Fibroblast of skin of back (primary cell): ENCODE measurements at regions not wholly inside any gene's neighbourhood (a gene's known extent, or its start where the extent isn't known, plus 50 kb on each side); places are given as distances from the start of the nearest gene placed in this dataset.

Experiments used
- DNase-seq: peaks from one replicate; pipeline ENCODE4 v3.0.0-alpha.2; 2013

DNA sequence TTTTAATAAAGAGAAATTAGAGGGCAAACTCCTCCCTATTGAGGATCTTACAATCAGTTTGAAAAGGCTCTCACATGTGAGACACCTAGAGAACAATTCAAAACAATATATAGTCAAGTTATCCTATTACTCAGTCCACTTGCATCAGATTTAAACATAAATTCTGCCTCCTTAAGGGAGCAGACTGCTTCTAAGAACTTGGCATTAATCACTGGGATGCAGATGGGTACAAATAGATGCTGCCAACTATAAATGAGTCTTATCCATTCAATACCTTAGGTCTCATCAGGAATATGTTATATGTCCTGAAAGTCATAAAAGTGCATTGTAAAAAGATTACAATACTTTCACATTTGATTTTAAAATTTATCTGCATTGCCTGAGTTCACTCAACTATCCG lies 269.3 kb upstream of the KIRREL3 start:
- DNase-seq, result no peak

GRCh38 chr11:127268932-127269331 lies 268.4 kb upstream of the KIRREL3 start:
- no peak for DNase-seq

DNA sequence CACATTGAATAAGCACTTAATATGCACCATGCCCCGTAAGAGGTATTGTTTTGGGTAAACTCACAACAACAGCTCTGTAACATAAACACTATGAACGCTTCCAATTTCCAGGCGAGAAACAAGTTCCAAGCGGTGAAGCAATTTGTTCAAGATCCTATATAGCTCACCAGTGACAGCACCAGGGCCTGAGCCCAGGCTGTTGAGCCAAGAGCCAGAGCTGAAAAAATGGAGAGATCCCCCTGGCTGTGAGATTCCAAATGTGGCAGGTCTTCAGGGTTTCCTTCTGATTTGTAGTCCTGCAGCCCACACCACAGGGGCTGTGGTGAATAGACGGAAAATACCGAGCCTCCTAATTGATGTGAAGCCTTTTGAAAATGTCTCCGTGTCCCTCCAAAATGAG lies 268.0 kb upstream of the KIRREL3 start:
- no peak for DNase-seq

DNA sequence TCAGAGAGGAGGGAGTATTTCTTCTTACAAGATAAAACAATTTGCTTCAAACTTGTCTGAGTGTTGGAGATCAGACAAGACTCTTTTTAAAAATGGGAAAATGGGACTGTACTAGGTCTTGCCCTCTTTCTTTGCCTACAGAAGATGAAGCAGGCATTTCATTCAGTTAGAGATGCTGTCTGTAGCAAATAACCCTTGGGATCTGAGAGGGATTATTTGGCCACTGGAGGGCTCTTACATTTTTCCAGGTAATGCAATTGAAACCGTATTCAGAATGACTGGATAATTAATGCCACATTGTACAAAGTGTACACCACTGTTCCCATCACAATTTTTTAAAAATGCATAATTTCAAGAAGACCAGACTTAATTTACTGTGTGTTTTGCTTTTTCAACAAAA lies 258.5 kb upstream of the KIRREL3 start:
- DNase-seq, result no peak

DNA sequence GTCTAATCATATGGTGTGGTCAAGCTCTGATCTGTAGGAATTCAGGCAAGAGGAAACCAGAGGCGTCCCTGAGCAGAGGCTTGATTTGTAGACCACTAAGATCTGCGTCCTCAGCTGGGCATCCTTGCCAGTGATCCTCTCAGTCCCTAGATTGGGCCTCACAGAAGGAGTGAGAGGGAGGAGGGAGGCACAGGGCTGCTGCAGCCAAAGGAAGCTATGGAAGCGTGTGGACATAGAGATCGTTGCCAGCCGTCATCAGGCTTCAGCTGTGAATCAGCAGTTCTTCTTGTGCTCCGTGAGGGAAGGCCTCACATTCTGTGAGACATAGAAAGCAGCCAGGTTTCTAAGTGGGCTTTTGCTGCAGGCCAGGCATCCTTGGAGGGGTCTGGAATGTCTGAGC lies 254.6 kb upstream of the KIRREL3 start:
- DNase-seq, result no peak

DNA sequence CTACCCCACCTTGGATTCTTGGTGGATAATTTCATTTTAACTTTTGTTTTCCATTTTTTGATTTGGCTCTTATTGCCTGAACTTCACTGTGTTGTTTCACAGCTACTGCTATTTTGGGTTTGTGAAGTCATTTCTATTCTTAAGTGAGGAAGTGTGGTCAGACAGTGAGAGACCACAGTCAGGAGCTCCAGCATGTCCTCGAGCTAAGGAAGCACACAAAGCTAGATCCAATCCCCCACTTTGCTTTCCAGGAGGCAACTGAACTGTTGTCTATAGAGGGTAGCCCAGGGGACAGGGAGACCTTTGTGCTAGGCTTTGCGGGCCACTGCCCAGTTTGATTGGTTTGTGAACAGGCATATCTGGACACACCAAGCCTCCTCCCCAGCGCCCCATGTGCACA lies 251.8 kb upstream of the KIRREL3 start:
- DNase-seq, result no peak

GRCh38 chr11:127249576-127249975 lies 249.0 kb upstream of the KIRREL3 start:
- DNase-seq, result no peak

DNA sequence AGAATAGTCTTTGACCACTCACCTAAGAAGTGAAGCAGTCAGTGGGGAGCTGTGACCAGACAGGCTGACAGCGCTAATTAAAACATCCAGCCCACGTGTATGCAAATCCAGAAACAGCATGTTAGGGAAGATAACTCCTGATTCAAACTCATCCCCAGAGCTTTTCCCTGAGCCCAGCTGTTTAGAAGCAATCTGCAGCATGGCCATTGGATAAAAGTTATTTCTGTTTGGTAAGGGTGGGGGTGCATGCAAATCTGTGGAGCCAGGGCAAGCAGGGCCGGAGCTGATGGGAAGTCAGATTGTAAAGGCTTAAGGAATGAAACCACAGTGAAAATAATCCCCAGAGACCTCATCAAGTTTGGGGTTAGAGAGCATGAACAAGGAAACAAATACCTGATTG lies 247.9 kb upstream of the KIRREL3 start:
- no peak for DNase-seq

- DNase-seq, result no peak
Observed at GRCh38 chr11:127247261-127247851, 246.8 kb upstream of the KIRREL3 start.

DNA sequence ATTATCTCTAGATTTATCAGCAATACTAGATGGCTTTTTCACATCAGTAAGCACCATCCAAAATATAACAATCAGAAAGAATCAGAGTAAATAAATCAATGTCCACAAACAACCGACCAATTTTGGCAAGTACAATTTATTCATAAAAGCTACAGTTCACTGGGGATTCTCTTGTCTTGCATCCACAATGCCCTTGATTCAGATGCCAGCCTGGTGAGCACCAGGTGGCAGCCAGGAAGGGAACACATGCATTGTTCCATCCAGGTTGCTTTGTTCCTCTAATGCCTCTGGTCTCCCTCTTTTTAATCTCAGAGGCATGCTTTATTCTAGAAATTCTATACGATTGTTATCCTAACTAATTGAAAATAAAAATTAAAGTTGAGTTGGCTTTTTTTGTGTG lies 242.1 kb upstream of the KIRREL3 start:
- no peak for DNase-seq

DNA sequence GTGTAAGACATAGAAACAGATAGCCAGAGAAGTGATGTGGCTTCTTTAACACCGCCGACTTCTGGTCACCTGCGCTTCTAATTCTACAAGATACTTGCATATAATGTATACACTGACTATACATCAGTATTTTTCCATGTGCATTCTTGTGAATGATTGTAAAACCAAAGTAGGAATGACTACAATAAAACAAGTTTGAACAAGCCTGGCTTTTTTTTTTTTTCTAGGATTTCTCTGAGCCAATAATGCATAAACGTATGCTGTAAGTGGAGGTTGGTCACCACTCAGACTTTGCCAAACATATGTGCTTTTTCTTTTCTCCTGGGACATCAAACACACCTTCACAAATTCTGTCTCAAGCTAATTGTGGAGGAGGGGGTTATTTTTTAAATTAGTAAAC lies 237.8 kb upstream of the KIRREL3 start:
- no peak for DNase-seq

- DNase-seq, result no peak
Observed at GRCh38 chr11:127236776-127237175, 236.2 kb upstream of the KIRREL3 start.

GRCh38 chr11:127233998-127234397 lies 233.4 kb upstream of the KIRREL3 start:
- no peak for DNase-seq

DNA sequence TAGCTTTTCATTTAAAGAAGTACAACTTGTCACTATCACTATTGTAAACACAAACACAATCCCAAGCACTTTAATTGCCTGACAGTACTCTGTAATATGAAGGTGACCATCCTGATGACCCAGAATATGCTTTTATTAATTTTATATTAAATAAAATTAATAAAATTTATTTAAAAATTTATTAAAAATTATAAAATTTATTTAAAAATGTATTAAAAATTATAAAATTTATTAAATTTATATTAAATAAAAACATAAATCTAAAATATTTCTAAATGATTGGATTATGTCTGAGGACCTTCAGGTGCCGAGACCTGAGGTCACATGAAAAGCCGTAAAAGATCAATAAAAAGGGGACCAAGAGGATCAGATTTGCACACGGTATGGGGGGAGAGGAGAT lies 229.8 kb upstream of the KIRREL3 start:
- no peak for DNase-seq

DNA sequence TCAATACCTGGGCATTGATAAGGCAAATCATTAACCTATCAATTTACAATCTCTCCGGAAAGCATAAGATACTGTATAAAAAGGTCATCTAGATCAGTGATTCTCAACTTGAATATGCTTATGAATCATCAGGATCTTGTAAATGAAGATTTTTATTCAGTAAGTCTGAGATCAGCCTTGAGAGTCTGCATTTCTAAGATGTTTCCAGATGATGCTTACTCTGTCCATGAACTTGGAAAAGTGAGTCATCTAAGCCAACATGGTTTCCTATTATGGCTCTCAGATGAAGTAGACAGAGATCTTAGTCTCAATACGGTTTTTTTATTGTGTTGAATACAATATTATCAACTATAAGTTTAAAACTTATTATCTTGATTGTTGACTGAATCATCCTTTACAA lies 226.4 kb upstream of the KIRREL3 start:
- peak; percentile 18 for DNase-seq

- DNase-seq, result no peak
Observed at GRCh38 chr11:127226380-127226779, 225.8 kb upstream of the KIRREL3 start.

GRCh38 chr11:127225619-127226018 lies 225.0 kb upstream of the KIRREL3 start:
- DNase-seq, result no peak

DNA sequence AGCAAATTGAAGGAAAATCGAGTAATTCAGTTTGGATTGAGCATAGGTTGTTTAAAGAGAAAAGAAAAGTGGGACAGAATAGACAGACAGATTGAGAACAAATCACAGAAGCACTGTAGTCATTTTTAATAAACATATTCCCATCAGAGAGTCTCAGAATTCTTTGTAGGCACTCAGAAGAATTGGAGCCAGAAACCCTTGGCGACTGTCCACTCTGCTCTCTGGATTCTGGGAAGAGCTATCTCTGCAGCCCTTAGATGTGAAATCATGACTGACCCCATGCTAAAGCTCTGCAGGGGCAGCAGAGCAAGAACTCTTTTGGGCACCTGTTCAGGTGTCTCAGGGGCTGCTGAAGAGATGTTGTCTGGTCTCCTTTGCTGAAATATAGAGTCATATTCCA lies 223.7 kb upstream of the KIRREL3 start:
- no peak for DNase-seq

DNA sequence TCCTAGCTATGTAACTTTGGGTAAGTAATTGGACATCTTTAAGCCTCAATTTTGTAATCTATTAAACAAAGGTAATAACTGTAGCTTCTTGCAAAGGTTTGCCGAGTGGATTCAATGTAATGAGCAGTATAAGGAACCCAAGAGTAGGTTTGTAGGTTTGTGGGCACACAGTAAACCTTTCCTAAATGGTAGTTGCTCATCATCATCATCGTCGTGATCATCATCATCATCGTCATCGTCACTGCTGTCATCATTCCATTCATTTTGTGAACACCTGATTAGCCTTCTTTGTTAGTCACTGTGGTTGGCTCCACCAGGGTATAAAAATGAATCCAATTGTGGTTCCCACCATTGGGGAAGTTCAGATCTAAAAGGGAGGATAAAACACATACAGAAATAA lies 223.1 kb upstream of the KIRREL3 start:
- DNase-seq, result no peak

- DNase-seq, result no peak
Observed at GRCh38 chr11:127223026-127223425, 222.5 kb upstream of the KIRREL3 start.

GRCh38 chr11:127219704-127220103 lies 219.1 kb upstream of the KIRREL3 start:
- DNase-seq, result no peak

DNA sequence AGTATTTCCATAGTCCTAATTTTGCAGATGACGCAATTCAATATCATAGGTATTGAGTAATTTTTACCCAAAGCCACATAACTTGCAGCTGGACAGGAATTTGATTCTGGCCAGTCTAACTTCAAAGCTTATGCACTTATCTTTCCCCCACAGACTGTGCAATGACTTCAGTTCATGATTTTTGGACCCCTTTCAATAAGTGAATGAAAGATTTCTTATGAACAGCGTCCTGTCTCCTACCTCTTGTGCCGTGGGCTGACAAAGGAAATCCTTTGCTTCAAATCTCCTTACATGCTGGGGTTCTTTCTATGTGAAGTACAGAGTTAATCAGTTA lies 217.7 kb upstream of the KIRREL3 start:
- no peak for DNase-seq

- no peak for DNase-seq
Observed at GRCh38 chr11:127217452-127218274, 217.1 kb upstream of the KIRREL3 start.

- DNase-seq, result no peak
Observed at GRCh38 chr11:127205688-127206217, 205.2 kb upstream of the KIRREL3 start.
